H1 (cell line): ENCODE measurements at regions not wholly inside any gene's neighbourhood (a gene's known extent, or its start where the extent isn't known, plus 50 kb on each side); places are given as distances from the start of the nearest gene placed in this dataset.

ENCODE experiments used
- CTCF ChIA-PET: fragments of 300-600 bp; sonication (Branson Sonifier 250); formaldehyde crosslinking; loops from one replicate; lab custom pipeline; 2021; ENCODE audit not compliant: partially characterized antibody; lab: Charles Lee
- POLR2A ChIA-PET: fragments of 300-600 bp; sonication (Branson Sonifier 250); formaldehyde crosslinking; loops from one replicate; lab custom pipeline; 2021; ENCODE audit warnings: inconsistent platforms; ENCODE audit not compliant: partially characterized antibody; lab: Charles Lee
- DNase-seq, 2 experiments: peaks; one replicate each; pipeline versions ENCODE4 v3.0.0 to v3.0.0-alpha.2; 2010 to 2022; ENCODE audit warnings: low spot score in 2 of 2, low read depth in 1 of 2, mixed read lengths in 1 of 2
- FAIRE-seq: peaks from 2 replicates; lab custom pipeline; 2011; peaks lifted over from hg19 to GRCh38; lab: Jason Lieb, UNC
- H2AFZ ChIP-seq: 2 replicates; pipeline ENCODE4 v1.8.1; 2012; ENCODE audit warnings: low read length, inconsistent platforms
- H2AK5ac ChIP-seq: 2 replicates; pipeline ENCODE4 v1.6.1; 2013; ENCODE audit warnings: low read depth, low read length
- H2BK120ac ChIP-seq: replicated peaks from 2 replicates; pipeline ENCODE3; 2013; ENCODE audit warnings: low read depth, low read length, inconsistent platforms
- H2BK12ac ChIP-seq: 2 replicates; pipeline ENCODE4 v1.6.1; 2013; ENCODE audit warnings: low read depth, low read length
- H2BK15ac ChIP-seq: 2 replicates; pipeline ENCODE4 v1.6.1; 2013; ENCODE audit warnings: low read length
- H2BK20ac ChIP-seq: 2 replicates; pipeline ENCODE4 v1.6.1; 2013; ENCODE audit warnings: low read length
- H2BK5ac ChIP-seq: 2 replicates; pipeline ENCODE4 v1.6.1; 2013; ENCODE audit warnings: low read depth, low read length
- H3K14ac ChIP-seq: 2 replicates; pipeline ENCODE4 v1.6.1; 2013; ENCODE audit warnings: inconsistent platforms; ENCODE audit not compliant: insufficient read length
- H3K18ac ChIP-seq: 2 replicates; pipeline ENCODE4 v1.6.1; 2013; ENCODE audit warnings: low read length; ENCODE audit errors: extremely low read depth
- H3K23ac ChIP-seq: 2 replicates; pipeline ENCODE4 v1.6.1; 2013; ENCODE audit warnings: inconsistent platforms; ENCODE audit not compliant: insufficient read length
- H3K23me2 ChIP-seq: 2 replicates; pipeline ENCODE4 v1.6.1; 2013; ENCODE audit warnings: low read depth, low read length
- H3K27ac ChIP-seq: 2 replicates; pipeline ENCODE4 v1.6.1; 2011; ENCODE audit warnings: low read depth, low read length, inconsistent platforms
- H3K27me3 ChIP-seq, 4 experiments: replicated peaks in 1 of 4; 1 replicate in 1 of 4; 2 replicates in 3 of 4; pipeline versions ENCODE4 v1.6.1 to v1.8.1; 2011 to 2013; ENCODE audit warnings: low read length in 3 of 4, mild to moderate bottlenecking in 3 of 4, inconsistent platforms in 2 of 4, mixed read lengths in 2 of 4, moderate library complexity in 1 of 4; ENCODE audit not compliant: control insufficient read depth in 3 of 4, insufficient read depth in 3 of 4; ENCODE audit errors: extremely low read depth in 1 of 4
- H3K36me3 ChIP-seq, 4 experiments: 2 replicates each; pipeline versions ENCODE4 v1.6.1 to v1.8.1; 2011 to 2013; ENCODE audit warnings: mild to moderate bottlenecking in 4 of 4, low read length in 3 of 4, moderate library complexity in 2 of 4, control low read depth in 1 of 4, inconsistent platforms in 1 of 4; ENCODE audit not compliant: insufficient read depth in 4 of 4, control insufficient read depth in 2 of 4
- H3K4ac ChIP-seq: replicated peaks from 2 replicates; pipeline ENCODE3; 2013; ENCODE audit warnings: low read length, low read depth, mixed read lengths, inconsistent platforms; ENCODE audit not compliant: insufficient read length
- H3K4me1 ChIP-seq, 4 experiments: replicated peaks in 1 of 4; 1 replicate in 1 of 4; 2 replicates in 3 of 4; pipeline versions ENCODE4 v1.6.1 to v1.8.1; 2011 to 2013; ENCODE audit warnings: low read length in 3 of 4, inconsistent platforms in 2 of 4, mixed read lengths in 1 of 4; ENCODE audit not compliant: insufficient read depth in 4 of 4, control insufficient read depth in 3 of 4
- H3K4me2 ChIP-seq, 2 experiments: 2 replicates each; pipeline versions ENCODE4 v1.6.1 to v1.8.1; 2011 to 2013; ENCODE audit warnings: low read depth in 2 of 2, low read length in 2 of 2, control low read depth in 1 of 2, inconsistent platforms in 1 of 2, mild to moderate bottlenecking in 1 of 2; ENCODE audit not compliant: insufficient read depth in 1 of 2
- H3K4me3 ChIP-seq, 4 experiments: fragments of 200-600, 300-600 bp in 1 of 4; sonication (generic), shearing (Covaris generic), sonication (Bioruptor Twin) in 1 of 4; 2 replicates each; pipeline versions ENCODE4 v1.5.1 to v1.8.1; 2011 to 2016; ENCODE audit warnings: low read length in 4 of 4, low read depth in 3 of 4, control low read depth in 2 of 4, inconsistent platforms in 2 of 4, mild to moderate bottlenecking in 2 of 4, mixed read lengths in 1 of 4, moderate library complexity in 1 of 4; ENCODE audit not compliant: insufficient read depth in 2 of 4; ENCODE audit errors: extremely low read depth in 1 of 4
- H3K56ac ChIP-seq: replicated peaks from 2 replicates; pipeline ENCODE3; 2013; ENCODE audit warnings: low read depth, mild to moderate bottlenecking, mixed read lengths, low read length, inconsistent platforms; ENCODE audit not compliant: insufficient read length
- H3K79me1 ChIP-seq: 2 replicates; pipeline ENCODE4 v1.6.1; 2013; ENCODE audit warnings: low read depth, low read length, control low read depth
- H3K79me2 ChIP-seq, 2 experiments: 2 replicates each; pipeline versions ENCODE4 v1.6.1 to v1.8.1; 2012 to 2013; ENCODE audit warnings: low read length in 2 of 2, mild to moderate bottlenecking in 2 of 2, inconsistent platforms in 1 of 2; ENCODE audit not compliant: insufficient read depth in 2 of 2, control insufficient read depth in 1 of 2
- H3K9ac ChIP-seq, 4 experiments: replicated peaks in 1 of 4; 1 replicate in 1 of 4; 2 replicates in 3 of 4; pipeline versions ENCODE4 v1.6.1 to v1.8.1; 2011 to 2013; ENCODE audit warnings: low read depth in 3 of 4, low read length in 3 of 4, control low read depth in 2 of 4, mild to moderate bottlenecking in 2 of 4, moderate library complexity in 2 of 4, inconsistent platforms in 1 of 4; ENCODE audit errors: extremely low read depth in 1 of 4
- H3K9me3 ChIP-seq, 2 experiments: 2 replicates each; pipeline versions ENCODE4 v1.6.1 to v1.8.1; 2012 to 2013; ENCODE audit warnings: mild to moderate bottlenecking in 2 of 2, moderate library complexity in 2 of 2, control low read depth in 1 of 2, inconsistent platforms in 1 of 2, low read depth in 1 of 2, low read length in 1 of 2, mixed read lengths in 1 of 2; ENCODE audit not compliant: insufficient read depth in 2 of 2
- H4K20me1 ChIP-seq, 2 experiments: replicated peaks in 1 of 2; 2 replicates each; pipeline versions ENCODE3 to v1.8.1; 2011 to 2013; ENCODE audit warnings: inconsistent platforms in 2 of 2, low read length in 2 of 2, mild to moderate bottlenecking in 1 of 2; ENCODE audit not compliant: insufficient read depth in 2 of 2, control insufficient read depth in 1 of 2
- H4K5ac ChIP-seq: 2 replicates; pipeline ENCODE4 v1.6.1; 2013; ENCODE audit warnings: low read length, low read depth, mixed read lengths, inconsistent platforms; ENCODE audit not compliant: insufficient read length
- H4K8ac ChIP-seq: 2 replicates; pipeline ENCODE4 v1.8.0; 2013; ENCODE audit warnings: mild to moderate bottlenecking, moderate library complexity, low read length, inconsistent platforms; ENCODE audit not compliant: insufficient read depth; ENCODE audit errors: extremely low read depth
- H4K91ac ChIP-seq: replicated peaks from 2 replicates; pipeline ENCODE3; 2013; ENCODE audit warnings: low read length, mixed read lengths, inconsistent platforms; ENCODE audit not compliant: insufficient read length
- ATF2 ChIP-seq: IDR thresholded peaks from 2 replicates; pipeline ENCODE4 v1.6.1; 2012; ENCODE audit warnings: low read length, inconsistent platforms
- CHD1 ChIP-seq: IDR thresholded peaks from 2 replicates; pipeline ENCODE4 v1.6.1; 2012; ENCODE audit warnings: low read depth, low read length, improper control_type of control experiment
- EP300 ChIP-seq, 2 experiments: IDR thresholded peaks; 1 replicate in 1 of 2; 2 replicates in 1 of 2; pipeline ENCODE4 v1.6.1; 2011 to 2012; ENCODE audit warnings: low read depth in 2 of 2, low read length in 2 of 2, mild to moderate bottlenecking in 2 of 2, borderline replicate concordance in 1 of 2, inconsistent platforms in 1 of 2, moderate library complexity in 1 of 2
- FOSL1 ChIP-seq: IDR thresholded peaks from 2 replicates; pipeline ENCODE4 v1.6.1; 2011; ENCODE audit warnings: mild to moderate bottlenecking, low read depth, low read length, moderate library complexity; ENCODE audit not compliant: insufficient read depth
- HDAC2 ChIP-seq, 2 experiments: fragments of 300-600 bp in 1 of 2; sonication (generic) in 1 of 2; IDR thresholded peaks; 2 replicates each; pipeline ENCODE4 v1.6.1; 2011 to 2012; ENCODE audit warnings: low read depth in 2 of 2, low read length in 2 of 2, mild to moderate bottlenecking in 2 of 2, moderate library complexity in 2 of 2, borderline replicate concordance in 1 of 2, inconsistent platforms in 1 of 2
- KDM1A ChIP-seq: fragments of 200-600, 300-600 bp; sonication (generic); IDR thresholded peaks from 2 replicates; pipeline ENCODE4 v1.7.1; 2016; ENCODE audit warnings: mild to moderate bottlenecking, low read length, borderline replicate concordance
- KDM5A ChIP-seq: fragments of 200-600 bp; IDR thresholded peaks from 2 replicates; pipeline ENCODE4 v1.7.1; 2012; ENCODE audit warnings: mild to moderate bottlenecking, low read length, inconsistent platforms, mixed read lengths
- POLR2A ChIP-seq, 2 experiments: IDR thresholded peaks; 1 replicate in 1 of 2; 2 replicates in 1 of 2; pipeline ENCODE4 v1.6.1; 2011; ENCODE audit warnings: low read depth in 2 of 2, low read length in 2 of 2, mild to moderate bottlenecking in 2 of 2; ENCODE audit errors: control extremely low read depth in 1 of 2
- SP2 ChIP-seq: IDR thresholded peaks from 2 replicates; pipeline ENCODE4 v1.6.1; 2012; ENCODE audit warnings: mild to moderate bottlenecking, low read length, inconsistent platforms
- SP4 ChIP-seq: IDR thresholded peaks from 2 replicates; pipeline ENCODE4 v1.6.1; 2012; ENCODE audit warnings: low read length, inconsistent platforms
- USF2 ChIP-seq: IDR thresholded peaks from 2 replicates; pipeline ENCODE4 v1.6.1; 2011; ENCODE audit warnings: low read length, improper control_type of control experiment
- WGBS, 2 experiments: shearing (Covaris generic) in 1 of 2; methylation state at CpG; one replicate each; pipeline versions ENCODE4 v1.1.6 to v1.1.7; 2013 to 2015; ENCODE audit warnings: low lambda C conversion rate in 2 of 2, mixed read lengths in 2 of 2, inconsistent platforms in 1 of 2, low coverage in 1 of 2, missing lambda C conversion rate in 1 of 2; ENCODE audit not compliant: insufficient replicate concordance in 2 of 2, insufficient coverage in 1 of 2, insufficient read length in 1 of 2; ENCODE audit errors: extremely low coverage in 1 of 2, missing lambda C conversion rate in 1 of 2; 5-methylcytosine and 5-hydroxymethylcytosine counted together

GRCh38 chr13:91086936-91087716 lies 260.4 kb upstream of the MIR17HG start:
- no peak overlapping the region for H2BK5ac ChIP-seq
- no peak overlapping the region for H3K56ac ChIP-seq
- H3K23me2 ChIP-seq, result no peaks in the 10 kb centered on the region
- ChIA-PET CTCF (no interaction called here), POLR2A (no interaction called here)
- no peaks in the 10 kb centered on the region for H3K4me1 ChIP-seq
- no peaks in the 10 kb centered on the region for H3K79me1 ChIP-seq
- H2BK12ac ChIP-seq, result no peak overlapping the region
- H3K23ac ChIP-seq, result no peak overlapping the region
- H3K4me3 ChIP-seq, result no peak overlapping the region
- no peak overlapping the region for H2AFZ ChIP-seq
- H3K36me3 ChIP-seq, result no peaks in the 10 kb centered on the region
- no peak overlapping the region for H2BK20ac ChIP-seq
- no peak overlapping the region for H2BK15ac ChIP-seq
- H3K18ac ChIP-seq, result no peak overlapping the region
- no peak overlapping the region for H4K8ac ChIP-seq
- no peak overlapping the region for H3K27ac ChIP-seq
- H2AK5ac ChIP-seq, result no peak overlapping the region
- no peaks in the 10 kb centered on the region for H3K27me3 ChIP-seq
- H3K4me2 ChIP-seq, result no peak overlapping the region
- WGBS, 2 experiments, result 87% methylated on average over 2 of the region's 2 CpGs; no CpG with 5 or more reads in 1 of the 2 experiments
- H3K9me3 ChIP-seq, result no peaks in the 10 kb centered on the region
- FAIRE-seq (no peak), DNase-seq (no peak)
- H3K79me2 ChIP-seq, result no peaks in the 10 kb centered on the region
- H4K20me1 ChIP-seq, result no peaks in the 10 kb centered on the region
- no peak overlapping the region for H3K14ac ChIP-seq
- H3K9ac ChIP-seq, result no peak overlapping the region
- no peak overlapping the region for H3K4ac ChIP-seq
- H4K5ac ChIP-seq, result no peak overlapping the region
- no peak overlapping the region for H2BK120ac ChIP-seq
- H4K91ac ChIP-seq, result no peak overlapping the region
- TF ChIP-seq ATF2, result no peak
- TF ChIP-seq HDAC2 (IDR thresholded peaks at IDR 0.05; ENCODE audit: borderline replicate concordance in 1 of 2, low read depth in 2 of 2, low read length in 2 of 2), result no peak
- no peak for TF ChIP-seq KDM1A
- TF ChIP-seq EP300 (IDR thresholded peaks at IDR 0.05; ENCODE audit: borderline replicate concordance in 1 of 2, low read depth in 2 of 2, low read length in 2 of 2), result no peak
- no peak for TF ChIP-seq SP2
- TF ChIP-seq SP4, result no peak
- TF ChIP-seq FOSL1, result no peak
- TF ChIP-seq POLR2A (IDR thresholded peaks at IDR 0.05; ENCODE audit: control extremely low read depth in 1 of 2, low read depth in 2 of 2, low read length in 2 of 2), result no peak
- no peak for TF ChIP-seq CHD1
- no peak for TF ChIP-seq KDM5A
- no peak for TF ChIP-seq USF2
